CD14-positive monocyte (primary cell): ENCODE measurements at regions not wholly inside any gene's neighbourhood (a gene's known extent, or its start where the extent isn't known, plus 50 kb on each side); places are given as distances from the start of the nearest gene placed in this dataset.

Source experiments
- DNase-seq, 3 donors: peaks; one replicate each; pipeline ENCODE4 v3.0.0-alpha.2; 2011 to 2022
- H2AFZ ChIP-seq: 2 replicates; pipeline ENCODE4 v1.6.0; 2012; ENCODE audit warnings: mild to moderate bottlenecking, low read depth, low read length, inconsistent platforms; ENCODE audit not compliant: insufficient read depth, poor library complexity, severe bottlenecking
- H3K27ac ChIP-seq, 2 donors: 1 replicate in 1 of 2; 2 replicates in 1 of 2; pipeline ENCODE4 v1.5.1; 2012 to 2013; ENCODE audit warnings: low read length in 2 of 2, control low read depth in 1 of 2, inconsistent platforms in 1 of 2, low read depth in 1 of 2, mild to moderate bottlenecking in 1 of 2
- H3K27me3 ChIP-seq, 2 donors: one replicate each; pipeline versions ENCODE4 v1.6.0 to v1.6.1; 2011 to 2013; ENCODE audit warnings: low read length in 2 of 2; ENCODE audit not compliant: control insufficient read depth in 2 of 2, insufficient read depth in 2 of 2
- H3K36me3 ChIP-seq, 2 donors: replicated peaks in 1 of 2; 1 replicate in 1 of 2; 2 replicates in 1 of 2; pipeline versions ENCODE4 v1.5.1 to v1.6.1; 2012 to 2013; ENCODE audit warnings: low read length in 2 of 2, control low read depth in 1 of 2, inconsistent platforms in 1 of 2, mild to moderate bottlenecking in 1 of 2; ENCODE audit not compliant: insufficient read depth in 2 of 2, control insufficient read depth in 1 of 2
- H3K4me1 ChIP-seq, 2 donors: 1 replicate in 1 of 2; 2 replicates in 1 of 2; pipeline versions ENCODE4 v1.5.1 to v1.6.1; 2012 to 2013; ENCODE audit warnings: low read length in 2 of 2, control low read depth in 1 of 2, inconsistent platforms in 1 of 2, mild to moderate bottlenecking in 1 of 2, moderate library complexity in 1 of 2; ENCODE audit not compliant: insufficient read depth in 2 of 2, control insufficient read depth in 1 of 2
- H3K4me2 ChIP-seq: replicated peaks from 2 replicates; pipeline ENCODE3; 2012; ENCODE audit warnings: low read length, moderate library complexity, mild to moderate bottlenecking; ENCODE audit not compliant: poor library complexity, severe bottlenecking; ENCODE audit errors: extremely low read depth
- H3K4me3 ChIP-seq, 3 experiments: fragments of 200-600 bp in 1 of 3; sonication (generic) in 1 of 3; replicated peaks in 1 of 3; 1 replicate in 2 of 3; 2 replicates in 1 of 3; pipeline ENCODE4 v1.5.1; 2011 to 2013; ENCODE audit warnings: low read length in 3 of 3, mild to moderate bottlenecking in 3 of 3, control low read depth in 2 of 3, low read depth in 2 of 3, inconsistent platforms in 1 of 3, moderate library complexity in 1 of 3
- H3K79me2 ChIP-seq: 2 replicates; pipeline ENCODE4 v1.6.0; 2012; ENCODE audit warnings: mild to moderate bottlenecking, control low read depth, inconsistent platforms, low read length, moderate library complexity; ENCODE audit not compliant: insufficient read depth
- H3K9ac ChIP-seq: 2 replicates; pipeline ENCODE4 v1.6.0; 2017; ENCODE audit warnings: low read length, mild to moderate bottlenecking; ENCODE audit not compliant: insufficient read depth, poor library complexity, severe bottlenecking
- H3K9me3 ChIP-seq, 2 donors: replicated peaks in 1 of 2; 1 replicate in 1 of 2; 2 replicates in 1 of 2; pipeline versions ENCODE4 v1.5.1 to v1.6.1; 2012 to 2013; ENCODE audit warnings: low read length in 2 of 2, control low read depth in 1 of 2; ENCODE audit not compliant: control insufficient read depth in 1 of 2, insufficient read depth in 1 of 2
- H4K20me1 ChIP-seq: 2 replicates; pipeline ENCODE4 v1.6.0; 2012; ENCODE audit warnings: mild to moderate bottlenecking, low read length, control low read depth, moderate library complexity; ENCODE audit not compliant: insufficient read depth
- H3K27ac Mint-ChIP-seq, 7 donors: one replicate each; pipeline ENCODE4 v1.8.0; 2020; ENCODE audit warnings: mild to moderate bottlenecking in 7 of 7, mixed read lengths in 7 of 7, moderate library complexity in 6 of 7, inconsistent platforms in 2 of 7
- H3K27me3 Mint-ChIP-seq, 3 donors: one replicate each; pipeline ENCODE4 v1.8.0; 2021 to 2022; ENCODE audit warnings: low read depth in 3 of 3, mild to moderate bottlenecking in 3 of 3, mixed read lengths in 3 of 3, moderate library complexity in 3 of 3, inconsistent platforms in 1 of 3
- H3K36me3 Mint-ChIP-seq, 2 donors: one replicate each; pipeline ENCODE4 v1.8.0; 2020; ENCODE audit warnings: mixed read lengths in 2 of 2, inconsistent platforms in 1 of 2, mild to moderate bottlenecking in 1 of 2
- H3K4me1 Mint-ChIP-seq: one replicate; pipeline ENCODE4 v1.8.0; 2020; ENCODE audit warnings: mild to moderate bottlenecking, mixed read lengths
- H3K4me3 Mint-ChIP-seq, 2 donors: one replicate each; pipeline ENCODE4 v1.8.0; 2020; ENCODE audit warnings: mild to moderate bottlenecking in 2 of 2, mixed read lengths in 2 of 2, moderate library complexity in 1 of 2
- H3K9me3 Mint-ChIP-seq, 7 donors: one replicate each; pipeline ENCODE4 v1.8.0; 2020 to 2022; ENCODE audit warnings: mixed read lengths in 7 of 7, mild to moderate bottlenecking in 6 of 7, moderate library complexity in 6 of 7, inconsistent platforms in 2 of 7
- WGBS: methylation state at CpG from one replicate; pipeline ENCODE4 v1.1.5; 2013; ENCODE audit warnings: missing lambda C conversion rate; ENCODE audit not compliant: insufficient coverage; 5-methylcytosine and 5-hydroxymethylcytosine counted together
- intact Hi-C, 2 donors: fragments of 100-400 bp; cut with micrococcal nuclease; formaldehyde crosslinking; loops; one replicate each; pipeline versions ENCODE4 v1.15.0 to v1.15.1; 2023
- TF ChIP-seq, protein P1 (sequence below): fragments of 200-600 bp; IDR thresholded peaks from one replicate; pipeline ENCODE4 v1.8.0; 2022; ENCODE audit warnings: antibody characterized with exemption, mild to moderate bottlenecking

DNA sequence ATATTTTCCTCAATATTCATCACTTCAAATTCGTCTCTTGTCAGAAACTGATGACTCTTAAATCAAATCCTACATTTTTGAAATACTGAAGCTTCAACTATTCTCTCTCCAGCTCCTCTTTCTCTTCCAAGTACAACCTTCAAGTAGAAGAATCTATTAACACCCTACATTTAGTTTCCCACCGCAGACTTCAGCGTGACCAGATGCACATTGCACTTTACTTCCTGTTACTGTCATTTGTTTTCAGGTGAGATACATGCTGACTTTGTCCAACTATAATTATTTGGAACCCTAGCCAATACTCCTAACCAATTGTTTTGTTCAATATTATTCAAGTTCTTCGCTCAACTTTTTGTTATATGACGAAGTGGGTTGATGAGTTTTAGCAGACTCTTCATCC is 116.0 kb downstream of the MRPL39 start:
- no peaks in the 10 kb centered on the region for H3K36me3 ChIP-seq
- H3K36me3 Mint-ChIP-seq, result no peaks in the 10 kb centered on the region
- no peak overlapping the region for H3K9ac ChIP-seq
- no peaks in the 10 kb centered on the region for H3K27me3 ChIP-seq
- H3K4me1 Mint-ChIP-seq, result peaks cover 17% of the 10 kb centered on the region
- no peaks in the 10 kb centered on the region for H3K9me3 ChIP-seq
- H3K4me3 ChIP-seq, result no peak overlapping the region
- H3K27me3 Mint-ChIP-seq, result no peaks in the 10 kb centered on the region
- peaks cover 0 to 10% (median 2%) of the 10 kb centered on the region in 7 donors for H3K9me3 Mint-ChIP-seq
- peaks cover 10 to 13% of the 10 kb centered on the region in 2 donors for H3K4me1 ChIP-seq
- no peak overlapping the region for H3K27ac ChIP-seq
- no peak overlapping the region for H2AFZ ChIP-seq
- 100% methylated on average over 1 of the region's 5 CpGs for WGBS
- no peak overlapping the region for H3K4me3 Mint-ChIP-seq
- no peak for DNase-seq
- no peaks in the 10 kb centered on the region for H4K20me1 ChIP-seq
- TF ChIP-seq, protein P1, sequence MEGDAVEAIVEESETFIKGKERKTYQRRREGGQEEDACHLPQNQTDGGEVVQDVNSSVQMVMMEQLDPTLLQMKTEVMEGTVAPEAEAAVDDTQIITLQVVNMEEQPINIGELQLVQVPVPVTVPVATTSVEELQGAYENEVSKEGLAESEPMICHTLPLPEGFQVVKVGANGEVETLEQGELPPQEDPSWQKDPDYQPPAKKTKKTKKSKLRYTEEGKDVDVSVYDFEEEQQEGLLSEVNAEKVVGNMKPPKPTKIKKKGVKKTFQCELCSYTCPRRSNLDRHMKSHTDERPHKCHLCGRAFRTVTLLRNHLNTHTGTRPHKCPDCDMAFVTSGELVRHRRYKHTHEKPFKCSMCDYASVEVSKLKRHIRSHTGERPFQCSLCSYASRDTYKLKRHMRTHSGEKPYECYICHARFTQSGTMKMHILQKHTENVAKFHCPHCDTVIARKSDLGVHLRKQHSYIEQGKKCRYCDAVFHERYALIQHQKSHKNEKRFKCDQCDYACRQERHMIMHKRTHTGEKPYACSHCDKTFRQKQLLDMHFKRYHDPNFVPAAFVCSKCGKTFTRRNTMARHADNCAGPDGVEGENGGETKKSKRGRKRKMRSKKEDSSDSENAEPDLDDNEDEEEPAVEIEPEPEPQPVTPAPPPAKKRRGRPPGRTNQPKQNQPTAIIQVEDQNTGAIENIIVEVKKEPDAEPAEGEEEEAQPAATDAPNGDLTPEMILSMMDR, result no peak
- intact Hi-C loops, result no loop called here
- no peak overlapping the region for H3K4me2 ChIP-seq
- no peaks in the 10 kb centered on the region for H3K79me2 ChIP-seq
- no peak overlapping the region for H3K27ac Mint-ChIP-seq

DNA sequence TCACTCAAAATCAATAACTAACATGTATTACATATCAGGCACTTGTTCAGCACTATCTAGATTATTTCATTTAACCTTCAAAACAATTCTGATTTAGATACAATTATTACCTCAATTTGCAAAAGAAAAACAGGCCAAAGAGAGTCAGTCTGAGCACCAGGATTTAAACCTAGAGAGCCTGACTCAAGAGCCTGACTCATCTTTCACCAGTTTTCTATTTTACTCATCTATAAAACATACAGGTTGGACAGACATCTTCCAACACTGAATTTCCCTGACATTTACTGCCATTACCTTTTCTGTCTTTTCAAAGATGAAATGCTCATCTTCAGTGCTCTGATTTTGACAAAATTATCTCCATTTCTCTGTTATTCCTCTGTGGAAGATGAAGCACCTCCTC is 116.5 kb downstream of the MRPL39 start:
- H3K9me3 Mint-ChIP-seq, result peaks cover 0 to 10% (median 4%) of the 10 kb centered on the region in 7 donors
- TF ChIP-seq, protein P1, result no peak
- Histone ChIP-seq H3K27me3 (no peaks in the 10 kb centered on the region), H3K27ac (no peak overlapping the region), H3K4me2 (no peak overlapping the region), H3K36me3 (no peaks in the 10 kb centered on the region), H3K9ac (no peak overlapping the region), H3K9me3 (no peaks in the 10 kb centered on the region), H3K4me1 (peaks cover 10 to 13% of the 10 kb centered on the region in 2 donors), H4K20me1 (no peaks in the 10 kb centered on the region), H3K79me2 (no peaks in the 10 kb centered on the region), H3K4me3 (no peak overlapping the region), H2AFZ (no peak overlapping the region)
- H3K4me3 Mint-ChIP-seq, result no peak overlapping the region
- no peaks in the 10 kb centered on the region for H3K27me3 Mint-ChIP-seq
- H3K36me3 Mint-ChIP-seq, result no peaks in the 10 kb centered on the region
- DNase-seq, result no peak
- intact Hi-C loops, result no loop called here
- H3K27ac Mint-ChIP-seq, result no peak overlapping the region
- H3K4me1 Mint-ChIP-seq, result peaks cover 19% of the 10 kb centered on the region
